ENCODE measurements at regions not wholly inside any gene's neighbourhood (a gene's known extent, or its start where the extent isn't known, plus 50 kb on each side); places are given as distances from the start of the nearest gene placed in this dataset.

GRCh38 chr10:6919077-6919476, 339.0 kb upstream of the PRKCQ start:
- no peak for DNase-seq

GRCh38 chr10:6918305-6918704, 338.2 kb upstream of the PRKCQ start:
- no peak for DNase-seq

GRCh38 chr10:6917125-6917524, 337.0 kb upstream of the PRKCQ start:
- DNase-seq = no peak

- no peak for DNase-seq
Observed at GRCh38 chr10:6916601-6917000, 336.5 kb upstream of the PRKCQ start.

- DNase-seq = no peak
Observed at GRCh38 chr10:6915307-6915706, 335.2 kb upstream of the PRKCQ start.

- no peak for DNase-seq
Observed at GRCh38 chr10:6912929-6913328, 332.9 kb upstream of the PRKCQ start.

- no peak for DNase-seq
Observed at GRCh38 chr10:6912424-6912823, 332.3 kb upstream of the PRKCQ start.

- no peak for DNase-seq
Observed at GRCh38 chr10:6912021-6912420, 331.9 kb upstream of the PRKCQ start.

GRCh38 chr10:6909905-6910560, 330.0 kb upstream of the PRKCQ start:
- DNase-seq = no peak

- DNase-seq = no peak
Observed at GRCh38 chr10:6907877-6908530, 327.9 kb upstream of the PRKCQ start.

- no peak for DNase-seq
Observed at GRCh38 chr10:6894405-6894804, 314.3 kb upstream of the PRKCQ start.

- DNase-seq = no peak
Observed at GRCh38 chr10:6892864-6893263, 312.8 kb upstream of the PRKCQ start.

- DNase-seq = no peak
Observed at GRCh38 chr10:6891924-6892323, 311.8 kb upstream of the PRKCQ start.

GRCh38 chr10:6889718-6890117, 309.6 kb upstream of the PRKCQ start:
- DNase-seq = no peak

GRCh38 chr10:6888434-6888833, 308.4 kb upstream of the PRKCQ start:
- no peak for DNase-seq

GRCh38 chr10:6885284-6885683, 305.2 kb upstream of the PRKCQ start:
- no peak for DNase-seq

- DNase-seq = no peak
Observed at GRCh38 chr10:6881987-6882386, 301.9 kb upstream of the PRKCQ start.

GRCh38 chr10:6877722-6878392, 297.8 kb upstream of the PRKCQ start:
- no peak for DNase-seq

- no peak for DNase-seq
Observed at GRCh38 chr10:6877336-6877721, 297.3 kb upstream of the PRKCQ start.

GRCh38 chr10:6875269-6875865, 295.3 kb upstream of the PRKCQ start:
- DNase-seq = no peak

- no peak for DNase-seq
Observed at GRCh38 chr10:6871128-6871527, 291.1 kb upstream of the PRKCQ start.

- no peak for DNase-seq
Observed at GRCh38 chr10:6868036-6868725, 288.1 kb upstream of the PRKCQ start.

- no peak for DNase-seq
Observed at GRCh38 chr10:6866757-6867156, 286.7 kb upstream of the PRKCQ start.

Measured in NCI-H1436 treated with DMSO at 0.1 percent for 48 hours (cell line).